M059J (cell line): ENCODE measurements at regions not wholly inside any gene's neighbourhood (a gene's known extent, or its start where the extent isn't known, plus 50 kb on each side); places are given as distances from the start of the nearest gene placed in this dataset.

ENCODE experiments used
- DNase-seq: peaks from one replicate; pipeline ENCODE4 v3.0.0-alpha.2; 2012; ENCODE audit warnings: low read depth

GRCh38 chr3:193987186-193987585, 148.8 kb upstream of the HES1 start:
- no peak for DNase-seq

- DNase-seq: no peak
Observed at GRCh38 chr3:193989186-193989585, 146.8 kb upstream of the HES1 start.

GRCh38 chr3:193991666-193992424, 144.1 kb upstream of the HES1 start:
- DNase-seq: no peak

- DNase-seq: no peak
Observed at GRCh38 chr3:193992425-193993037, 143.4 kb upstream of the HES1 start.

- no peak for DNase-seq
Observed at GRCh38 chr3:193996221-193996620, 139.7 kb upstream of the HES1 start.

GRCh38 chr3:193996641-193997089, 139.3 kb upstream of the HES1 start:
- no peak for DNase-seq

GRCh38 chr3:193997228-193998122, 138.5 kb upstream of the HES1 start:
- no peak for DNase-seq

- no peak for DNase-seq
Observed at GRCh38 chr3:193998123-193998448, 137.9 kb upstream of the HES1 start.

- no peak for DNase-seq
Observed at GRCh38 chr3:193998628-193999195, 137.2 kb upstream of the HES1 start.

GRCh38 chr3:194000100-194000499, 135.8 kb upstream of the HES1 start:
- DNase-seq: no peak

GRCh38 chr3:194000712-194001111, 135.2 kb upstream of the HES1 start:
- DNase-seq: no peak

GRCh38 chr3:194001728-194002459, 134.1 kb upstream of the HES1 start:
- no peak for DNase-seq

GRCh38 chr3:194003114-194004057, 132.6 kb upstream of the HES1 start:
- DNase-seq: peak; percentile 98

- no peak for DNase-seq
Observed at GRCh38 chr3:194005930-194006501, 129.9 kb upstream of the HES1 start.

- no peak for DNase-seq
Observed at GRCh38 chr3:194007592-194008337, 128.2 kb upstream of the HES1 start.

- no peak for DNase-seq
Observed at GRCh38 chr3:194009019-194009418, 126.9 kb upstream of the HES1 start.

- no peak for DNase-seq
Observed at GRCh38 chr3:194009892-194010533, 125.9 kb upstream of the HES1 start.

GRCh38 chr3:194011807-194012206, 124.1 kb upstream of the HES1 start:
- no peak for DNase-seq

GRCh38 chr3:194013928-194014327, 122.0 kb upstream of the HES1 start:
- no peak for DNase-seq
